ENCODE measurements at regions not wholly inside any gene's neighbourhood (a gene's known extent, or its start where the extent isn't known, plus 50 kb on each side); places are given as distances from the start of the nearest gene placed in this dataset.

GRCh38 chr6:74167976-74168375 is 472.0 kb downstream of the CD109 start:
- Histone ChIP-seq H3K9me1 (ENCODE audit: control insufficient read depth, insufficient read depth, low read length) (no peaks in the 10 kb centered on the region), H3K36me3 (ENCODE audit: control insufficient read depth, insufficient read depth, low read length) (no peaks in the 10 kb centered on the region), H3K27ac (ENCODE audit: extremely low read depth, low read depth, low read length) (no peak overlapping the region), H3K79me2 (ENCODE audit: control insufficient read depth, insufficient read depth, low read length) (no peaks in the 10 kb centered on the region), H4K20me1 (replicated peaks; ENCODE audit: control insufficient read depth, insufficient read depth, low read length) (no peaks in the 10 kb centered on the region), H3K9ac (ENCODE audit: insufficient read depth in 1 of 2, low read depth in 2 of 2, low read length in 2 of 2) (no peak overlapping the region), H2AFZ (ENCODE audit: low read depth, low read length) (no peak overlapping the region), H3K9me3 (replicated peaks; ENCODE audit: control insufficient read depth, insufficient read depth, low read depth, low read length) (no peaks in the 10 kb centered on the region), H3K4me3 (no peak overlapping the region), H3K4me2 (ENCODE audit: insufficient read depth, low read length) (no peak overlapping the region), H3K4me1 (replicated peaks in 1 of 2; ENCODE audit: control insufficient read depth in 2 of 2, insufficient read depth in 2 of 2, low read length in 2 of 2) (no peaks in the 10 kb centered on the region), H3K27me3 (ENCODE audit: control insufficient read depth in 2 of 2, insufficient read depth in 2 of 2, low read length in 2 of 2) (no peaks in the 10 kb centered on the region)
- ChIA-PET POLR2A (no interaction called here), CTCF (ENCODE audit: low intra/inter-chr PET ratio) (no interaction called here)
- 0% methylated on average over 1 of the region's 1 CpG for WGBS (ENCODE audit: insufficient coverage, low coverage, missing lambda C conversion rate)
- FAIRE-seq, result no peak
- DNase-seq (ENCODE audit: extremely low read depth in 1 of 4, low spot score in 3 of 4), result no peak
- BruUV-seq (replicated peaks), result no TSS peak
- intact Hi-C loops (cut with micrococcal nuclease) (no loop called here), in situ Hi-C loops (cut with MboI) (no loop called here)
- no peak for ATAC-seq
- TF ChIP-seq GABPA (tag; conservative IDR thresholded peaks at IDR 0.05; ENCODE audit: low read depth) (no peak), ZBTB12 (CRISPR knock-in tag; IDR thresholded peaks at IDR 0.05) (no peak), BRF1 (IDR thresholded peaks at IDR 0.05; ENCODE audit: borderline replicate concordance, extremely low read depth, insufficient read length) (no peak), PATZ1 (CRISPR knock-in tag; IDR thresholded peaks at IDR 0.05; ENCODE audit: borderline replicate concordance) (no peak), HMG20A (CRISPR knock-in tag; conservative IDR thresholded peaks at IDR 0.05) (no peak), PCBP2 (IDR thresholded peaks at IDR 0.05; ENCODE audit: low read depth, low read length, poor library complexity, severe bottlenecking) (no peak), RAD21 (CRISPR knock-in tag; conservative IDR thresholded peaks at IDR 0.05 in 1 of 2, IDR thresholded peaks at IDR 0.05 in 1 of 2) (no peak), SIN3A (IDR thresholded peaks at IDR 0.05; ENCODE audit: borderline replicate concordance in 2 of 2, control insufficient read depth in 1 of 2, low read depth in 2 of 2, low read length in 2 of 2) (no peak), ZNF444 (CRISPR knock-in tag; IDR thresholded peaks at IDR 0.05) (no peak), CREB5 (CRISPR knock-in tag; IDR thresholded peaks at IDR 0.05) (no peak), YBX1 (IDR thresholded peaks at IDR 0.05) (no peak), SREBF1 (IDR thresholded peaks at IDR 0.05; ENCODE audit: borderline replicate concordance, low read depth, low read length) (no peak)

All from K562 (cell line).